Mammary epithelial cell (primary cell): ENCODE measurements at regions not wholly inside any gene's neighbourhood (a gene's known extent, or its start where the extent isn't known, plus 50 kb on each side); places are given as distances from the start of the nearest gene placed in this dataset.

Experiments used
- CTCF ChIP-seq, 2 donors: IDR thresholded peaks in 1 of 2; conservative IDR thresholded peaks in 1 of 2; 2 replicates each; pipeline ENCODE4 v1.5.1; 2011 to 2012; ENCODE audit warnings: inconsistent platforms in 2 of 2, low read length in 2 of 2, mild to moderate bottlenecking in 2 of 2, control low read depth in 1 of 2, low read depth in 1 of 2; ENCODE audit not compliant: insufficient read depth in 1 of 2; ENCODE audit errors: extremely low read depth in 1 of 2
- EZH2 ChIP-seq: IDR thresholded peaks from 2 replicates; pipeline ENCODE4 v1.6.1; 2012; ENCODE audit warnings: low read length, inconsistent platforms, borderline replicate concordance

- TF ChIP-seq CTCF (conservative IDR thresholded peaks at IDR 0.05 in 1 of 2, IDR thresholded peaks at IDR 0.05 in 1 of 2; ENCODE audit: extremely low read depth in 1 of 2, insufficient read depth in 1 of 2, low read depth in 1 of 2, low read length in 2 of 2) (no peak), EZH2 (no peak)
Measured at GRCh38 chr6:68008445-68008844, 626.6 kb upstream of the ADGRB3 start.
